Gastroesophageal sphincter (tissue), 3 donors: ENCODE measurements at regions not wholly inside any gene's neighbourhood (a gene's known extent, or its start where the extent isn't known, plus 50 kb on each side); places are given as distances from the start of the nearest gene placed in this dataset.

Experiments
- EP300 ChIP-seq: sonication (generic); formaldehyde crosslinking; IDR thresholded peaks from one replicate; pipeline ENCODE4 v1.6.1; 2017; ENCODE audit warnings: antibody characterized with exemption, mild to moderate bottlenecking
- POLR2A ChIP-seq, 2 donors: fragments of 450-650 bp; IDR thresholded peaks; one replicate each; pipeline ENCODE4 v1.6.1; 2017; ENCODE audit warnings: antibody characterized with exemption in 2 of 2, mild to moderate bottlenecking in 2 of 2, moderate library complexity in 1 of 2
- POLR2AphosphoS5 ChIP-seq: sonication (generic); formaldehyde crosslinking; IDR thresholded peaks from one replicate; pipeline ENCODE4 v1.6.1; 2017; ENCODE audit warnings: antibody characterized with exemption
- TF ChIP-seq, protein P1 (sequence below), 4 experiments: fragments of 200-600 bp in 2 of 4; fragments of 450-650 bp in 2 of 4; sonication (generic) in 1 of 4; IDR thresholded peaks; one replicate each; pipeline ENCODE4 v1.5.1; 2017 to 2019; ENCODE audit warnings: antibody characterized with exemption in 4 of 4, mild to moderate bottlenecking in 2 of 4, moderate library complexity in 2 of 4

DNA sequence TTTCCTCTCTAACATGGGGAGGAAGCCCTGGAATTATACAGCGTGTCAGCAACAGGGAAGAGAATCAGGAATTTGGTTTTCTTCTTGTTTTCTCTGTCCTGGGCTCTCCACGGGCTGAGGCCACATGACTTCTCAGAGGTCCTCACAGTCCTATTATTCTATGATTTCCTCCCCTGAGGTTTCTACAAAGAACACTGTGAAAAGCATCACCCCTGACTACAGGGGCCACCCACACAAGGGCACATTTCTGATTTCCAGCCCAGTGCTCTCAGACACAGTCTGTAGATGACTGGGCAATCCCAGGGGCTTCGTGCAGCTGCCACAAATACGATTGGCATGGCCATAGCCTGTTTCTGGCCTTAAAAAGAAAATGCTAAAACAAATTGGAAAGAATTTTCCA, 284.9 kb downstream of the CEMIP2 start:
- TF ChIP-seq EP300, result no peak
- TF ChIP-seq, protein P1, sequence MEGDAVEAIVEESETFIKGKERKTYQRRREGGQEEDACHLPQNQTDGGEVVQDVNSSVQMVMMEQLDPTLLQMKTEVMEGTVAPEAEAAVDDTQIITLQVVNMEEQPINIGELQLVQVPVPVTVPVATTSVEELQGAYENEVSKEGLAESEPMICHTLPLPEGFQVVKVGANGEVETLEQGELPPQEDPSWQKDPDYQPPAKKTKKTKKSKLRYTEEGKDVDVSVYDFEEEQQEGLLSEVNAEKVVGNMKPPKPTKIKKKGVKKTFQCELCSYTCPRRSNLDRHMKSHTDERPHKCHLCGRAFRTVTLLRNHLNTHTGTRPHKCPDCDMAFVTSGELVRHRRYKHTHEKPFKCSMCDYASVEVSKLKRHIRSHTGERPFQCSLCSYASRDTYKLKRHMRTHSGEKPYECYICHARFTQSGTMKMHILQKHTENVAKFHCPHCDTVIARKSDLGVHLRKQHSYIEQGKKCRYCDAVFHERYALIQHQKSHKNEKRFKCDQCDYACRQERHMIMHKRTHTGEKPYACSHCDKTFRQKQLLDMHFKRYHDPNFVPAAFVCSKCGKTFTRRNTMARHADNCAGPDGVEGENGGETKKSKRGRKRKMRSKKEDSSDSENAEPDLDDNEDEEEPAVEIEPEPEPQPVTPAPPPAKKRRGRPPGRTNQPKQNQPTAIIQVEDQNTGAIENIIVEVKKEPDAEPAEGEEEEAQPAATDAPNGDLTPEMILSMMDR (IDR thresholded peaks at IDR 0.05), result no peak
- TF ChIP-seq POLR2A (IDR thresholded peaks at IDR 0.05), result no peak
- TF ChIP-seq POLR2AphosphoS5, result no peak
